ENCODE measurements at regions not wholly inside any gene's neighbourhood (a gene's known extent, or its start where the extent isn't known, plus 50 kb on each side); places are given as distances from the start of the nearest gene placed in this dataset.

GRCh38 chr2:196415384-196415783 lies 224.1 kb upstream of the CCDC150 start:
- TF ChIP-seq CTCF (IDR thresholded peaks at IDR 0.05): no peak
- no peak for TF ChIP-seq POLR2A (IDR thresholded peaks at IDR 0.05)
